Calu3 (cell line): ENCODE measurements at regions not wholly inside any gene's neighbourhood (a gene's known extent, or its start where the extent isn't known, plus 50 kb on each side); places are given as distances from the start of the nearest gene placed in this dataset.

Source experiments
- BruUV-seq: library from RNA; stranded (reverse); fragments of 400-500 nt; replicated peaks from 2 replicates; lab custom pipeline; 2021; lab: Mats Ljungman, UMichigan
- CTCF ChIA-PET: fragments of 300-600 bp; sonication (Branson Sonifier 250); formaldehyde crosslinking; loops from one replicate; lab custom pipeline; 2022; ENCODE audit warnings: antibody characterized with exemption; lab: Charles Lee
- DNase-seq: peaks from one replicate; pipeline ENCODE4 v3.0.0; 2022
- H3K27ac Mint-ChIP-seq: one replicate; pipeline ENCODE4 v1.8.0; 2022; ENCODE audit warnings: mixed read lengths; ENCODE audit not compliant: unreplicated experiment
- H3K27me3 Mint-ChIP-seq: one replicate; pipeline ENCODE4 v1.8.0; 2022; ENCODE audit warnings: mixed read lengths; ENCODE audit not compliant: unreplicated experiment
- H3K36me3 Mint-ChIP-seq: one replicate; pipeline ENCODE4 v1.8.0; 2022; ENCODE audit warnings: mild to moderate bottlenecking, moderate library complexity, mixed read lengths; ENCODE audit not compliant: insufficient read depth, unreplicated experiment
- H3K4me1 Mint-ChIP-seq: one replicate; pipeline ENCODE4 v1.8.0; 2022; ENCODE audit warnings: mild to moderate bottlenecking, low read depth, mixed read lengths; ENCODE audit not compliant: unreplicated experiment
- H3K4me3 Mint-ChIP-seq: one replicate; pipeline ENCODE4 v1.8.0; 2022; ENCODE audit warnings: mild to moderate bottlenecking, low read depth, moderate library complexity, mixed read lengths; ENCODE audit not compliant: unreplicated experiment
- H3K9me3 Mint-ChIP-seq: one replicate; pipeline ENCODE4 v1.8.0; 2022; ENCODE audit warnings: low read depth, mixed read lengths; ENCODE audit not compliant: unreplicated experiment
- CTCF ChIP-seq: fragments of 200-600 bp; IDR thresholded peaks from one replicate; pipeline ENCODE4 v1.8.0; 2022; ENCODE audit warnings: antibody characterized with exemption; ENCODE audit not compliant: unreplicated experiment
- intact Hi-C: fragments of 100-400 bp; cut with micrococcal nuclease; formaldehyde crosslinking; loops from one replicate; pipeline ENCODE4 v1.10.0; 2022; ENCODE audit not compliant: unreplicated experiment

DNA sequence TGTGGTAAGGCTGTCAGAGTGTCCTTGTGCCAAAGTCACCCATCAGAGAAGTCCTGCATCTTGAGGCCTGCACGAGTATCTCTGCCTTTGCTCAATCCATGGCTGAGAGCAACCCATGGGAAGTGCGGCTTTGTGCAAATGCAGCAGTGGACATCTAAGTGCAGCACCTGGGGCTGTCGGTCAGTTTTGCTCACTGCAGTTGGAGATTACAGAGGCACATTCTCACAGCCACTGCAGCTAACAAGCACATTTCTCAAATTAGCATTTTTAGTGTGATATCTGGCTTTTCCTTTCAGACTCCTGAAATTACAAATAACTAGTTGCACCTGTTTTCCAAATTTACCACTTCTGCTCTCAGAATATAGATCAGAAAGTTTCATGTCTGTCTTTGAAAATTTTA is 81.5 kb upstream of the DAZL start:
- Mint-ChIP-seq H3K4me3 (no peak overlapping the region), H3K27me3 (no peaks in the 10 kb centered on the region), H3K36me3 (no peaks in the 10 kb centered on the region), H3K4me1 (no peaks in the 10 kb centered on the region), H3K27ac (no peak overlapping the region), H3K9me3 (peaks cover 3% of the 10 kb centered on the region)
- no TSS peak for BruUV-seq
- CTCF ChIA-PET, result no interaction called here
- TF ChIP-seq CTCF, result no peak
- intact Hi-C loops, result no loop called here
- DNase-seq, result no peak

DNA sequence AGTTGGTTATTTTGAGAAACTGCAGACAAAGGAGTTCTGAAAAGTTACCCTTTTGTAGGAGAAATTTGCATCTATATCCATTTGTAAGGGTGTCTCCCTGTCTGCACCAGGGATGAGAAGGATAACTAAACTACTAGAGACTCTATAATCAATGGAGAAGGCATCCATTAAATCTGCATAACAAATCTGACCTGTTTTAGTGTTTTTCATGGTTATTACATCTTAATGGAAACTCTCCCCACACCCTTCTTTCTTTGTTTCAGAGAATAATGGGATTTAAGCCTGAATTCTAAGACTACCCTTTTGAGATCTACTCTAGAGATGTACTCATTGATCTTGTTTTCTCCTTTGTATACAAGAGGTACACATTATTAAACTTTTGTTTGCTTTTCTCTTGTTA is 82.0 kb upstream of the DAZL start:
- CTCF ChIA-PET, result no interaction called here
- no peak for TF ChIP-seq CTCF
- H3K4me1 Mint-ChIP-seq, result no peaks in the 10 kb centered on the region
- intact Hi-C loops, result no loop called here
- DNase-seq, result no peak
- H3K4me3 Mint-ChIP-seq, result no peak overlapping the region
- H3K27me3 Mint-ChIP-seq, result no peaks in the 10 kb centered on the region
- H3K9me3 Mint-ChIP-seq, result peaks cover 3% of the 10 kb centered on the region
- no TSS peak for BruUV-seq
- H3K27ac Mint-ChIP-seq, result no peak overlapping the region
- no peaks in the 10 kb centered on the region for H3K36me3 Mint-ChIP-seq

DNA sequence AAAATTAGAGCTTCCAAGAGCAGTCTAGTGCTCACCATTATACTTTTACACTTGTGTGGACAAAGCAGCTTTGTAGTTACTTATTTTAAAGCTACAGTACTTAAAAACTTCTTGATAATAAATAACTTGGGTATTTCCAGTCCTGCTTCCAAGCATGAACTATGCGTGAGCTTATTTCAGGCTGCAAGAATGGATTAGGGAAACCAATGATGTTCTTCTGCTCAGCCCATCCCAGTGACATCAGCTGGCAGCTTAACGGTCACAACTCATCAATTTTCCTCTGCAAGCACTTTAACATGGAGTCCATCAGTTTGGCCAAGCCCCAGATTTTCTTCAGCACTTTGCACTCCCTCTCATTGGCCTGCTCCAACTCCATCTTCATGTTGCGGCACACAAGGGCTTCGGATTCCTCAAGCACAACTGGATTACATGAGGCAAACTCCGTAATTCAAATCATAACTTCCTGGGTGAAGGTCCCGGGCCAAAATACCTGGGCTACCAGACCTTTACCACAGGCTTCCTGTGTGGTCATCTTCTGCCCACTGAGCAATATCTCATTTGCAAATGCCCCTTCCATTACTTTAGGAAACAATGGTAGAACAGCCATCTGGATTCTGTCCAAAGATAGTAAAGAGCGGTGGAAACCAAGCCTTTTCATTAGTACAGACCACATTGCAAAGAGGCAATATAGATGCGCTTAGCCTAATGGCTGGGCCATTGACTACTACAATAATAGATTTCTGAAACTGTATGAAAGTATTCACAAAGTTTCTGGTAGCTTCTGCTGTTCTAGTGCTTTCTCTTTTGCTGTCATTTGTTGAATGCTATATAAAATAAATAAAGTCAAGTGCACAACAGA is 87.5 kb upstream of the DAZL start:
- Mint-ChIP-seq H3K27me3 (no peaks in the 10 kb centered on the region), H3K4me1 (no peaks in the 10 kb centered on the region), H3K27ac (no peak overlapping the region), H3K36me3 (no peaks in the 10 kb centered on the region), H3K9me3 (peaks cover 5% of the 10 kb centered on the region), H3K4me3 (no peak overlapping the region)
- intact Hi-C loops, result no loop called here
- TF ChIP-seq CTCF, result no peak
- BruUV-seq, result no TSS peak
- no peak for DNase-seq
- CTCF ChIA-PET, result no interaction called here

DNA sequence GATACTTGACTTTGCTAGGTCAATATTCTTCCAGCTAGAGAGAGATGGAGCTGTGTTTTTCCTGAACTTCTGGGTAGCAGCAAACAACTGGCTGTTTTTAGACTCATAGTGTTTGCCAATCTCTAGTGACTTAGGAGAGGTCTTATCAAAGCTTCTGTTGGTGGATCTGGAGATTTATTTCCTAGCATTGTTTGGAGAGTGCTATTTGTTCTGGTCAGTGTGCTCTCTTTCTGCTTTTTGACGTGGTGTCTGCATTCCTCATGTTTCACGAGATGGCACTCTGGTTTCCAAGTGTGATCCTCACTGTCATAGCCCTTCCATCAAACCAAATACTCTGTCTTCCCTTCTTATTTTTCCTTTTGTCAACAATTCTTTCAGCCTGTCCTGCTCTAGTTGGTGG is 88.6 kb upstream of the DAZL start:
- TF ChIP-seq CTCF, result no peak
- H3K27me3 Mint-ChIP-seq, result no peaks in the 10 kb centered on the region
- no peak for DNase-seq
- no peak overlapping the region for H3K4me3 Mint-ChIP-seq
- CTCF ChIA-PET, result no interaction called here
- no TSS peak for BruUV-seq
- H3K4me1 Mint-ChIP-seq, result no peaks in the 10 kb centered on the region
- intact Hi-C loops, result no loop called here
- no peak overlapping the region for H3K27ac Mint-ChIP-seq
- peaks cover 5% of the 10 kb centered on the region for H3K9me3 Mint-ChIP-seq
- H3K36me3 Mint-ChIP-seq, result no peaks in the 10 kb centered on the region
